ENCODE measurements at regions not wholly inside any gene's neighbourhood (a gene's known extent, or its start where the extent isn't known, plus 50 kb on each side); places are given as distances from the start of the nearest gene placed in this dataset.

DNA sequence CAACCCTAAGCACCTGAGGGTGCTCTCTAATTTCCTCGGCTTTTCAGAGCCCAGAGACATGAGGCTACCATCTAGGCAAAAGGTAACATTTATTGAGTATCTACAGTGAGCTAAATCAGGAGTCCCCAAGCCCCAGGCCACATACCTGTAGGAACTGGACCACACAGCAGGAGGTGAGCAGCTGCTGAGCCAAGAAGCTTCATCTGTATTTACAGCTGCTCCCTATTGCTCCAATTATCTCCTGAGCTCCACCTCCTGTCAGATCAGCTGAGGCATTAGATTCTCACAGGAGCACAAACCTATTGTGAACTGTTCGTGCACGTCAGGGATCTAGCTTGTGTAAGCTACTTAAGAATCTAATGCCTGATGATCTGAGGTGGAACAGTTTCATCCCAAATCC lies 70.2 kb downstream of the RND3 start:
- DNase-seq, result no peak

DNA sequence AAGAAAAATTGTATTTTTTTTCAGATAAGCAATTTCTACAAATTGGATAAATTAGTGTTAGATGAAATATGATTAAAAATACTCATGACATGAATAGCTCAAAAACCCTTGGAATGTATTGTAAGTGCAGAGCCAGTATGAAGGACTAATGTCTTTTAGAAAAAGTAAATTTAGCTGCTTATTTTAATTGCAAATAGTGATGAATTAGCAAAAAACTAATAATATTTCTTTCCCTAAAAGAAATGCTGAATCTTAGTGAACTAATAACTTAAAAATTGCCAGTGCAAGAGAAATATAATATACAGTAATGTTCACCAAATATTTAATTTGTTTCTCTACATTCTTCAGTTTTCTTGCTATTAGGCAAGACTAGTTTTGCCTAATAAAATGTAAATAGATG lies 72.4 kb downstream of the RND3 start:
- no peak for DNase-seq

DNA sequence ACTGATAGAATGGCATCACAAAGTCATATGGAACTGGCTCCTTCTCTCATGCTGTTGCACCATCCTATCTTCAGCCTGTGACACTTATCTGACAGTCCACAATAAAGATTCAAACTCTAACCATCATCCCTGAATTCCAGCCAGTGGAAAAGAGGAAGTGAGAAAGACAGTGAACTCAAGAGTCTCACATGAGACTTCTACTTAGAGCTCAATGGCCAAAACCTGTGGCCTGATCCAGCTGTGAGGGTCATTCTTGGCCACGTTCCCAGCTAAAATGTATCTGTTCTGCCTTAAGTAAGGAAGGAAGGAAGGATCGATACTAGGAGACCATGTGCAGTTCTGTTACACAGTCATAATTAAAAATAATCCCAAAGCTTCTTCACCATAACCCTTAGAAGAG lies 73.6 kb downstream of the RND3 start:
- DNase-seq, result no peak

DNA sequence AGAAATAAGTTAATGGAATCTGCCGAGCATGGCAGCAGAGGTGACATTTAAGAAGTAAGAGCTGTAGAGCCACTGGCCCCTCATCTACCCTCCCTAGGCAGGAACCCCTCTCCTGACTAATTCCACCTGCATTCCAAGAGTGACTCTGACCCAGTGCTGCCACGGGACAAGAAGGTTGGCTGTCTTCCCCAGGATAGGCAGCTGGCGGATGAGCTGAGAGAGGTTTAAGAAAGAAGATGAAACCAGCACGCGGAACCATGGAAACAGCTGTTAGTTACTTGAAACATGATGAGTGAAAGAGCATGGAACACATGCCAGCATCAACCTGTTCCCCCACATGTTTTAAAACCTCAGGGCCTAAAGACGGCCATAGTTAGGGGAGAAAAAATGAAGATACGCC lies 74.1 kb downstream of the RND3 start:
- no peak for DNase-seq

DNA sequence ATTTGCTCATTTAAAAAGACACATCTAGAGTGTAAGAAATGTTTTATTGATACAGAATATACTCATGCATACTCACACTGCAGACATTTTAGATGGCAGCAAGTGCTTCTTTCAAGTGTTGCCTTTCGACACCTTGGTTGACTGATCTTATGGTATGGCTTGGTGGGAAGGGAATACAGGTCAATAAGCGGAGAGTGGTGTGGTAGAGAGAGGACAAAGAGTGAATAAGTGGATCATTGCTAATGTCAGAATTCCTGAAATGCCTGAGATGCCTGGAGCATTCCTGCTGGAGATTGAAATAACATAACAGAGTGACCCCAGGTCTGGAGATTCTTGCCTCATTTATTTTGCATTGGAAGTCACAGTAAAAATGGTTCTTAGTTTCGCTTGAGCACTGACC lies 76.7 kb downstream of the RND3 start:
- peak; percentile 87 for DNase-seq

DNA sequence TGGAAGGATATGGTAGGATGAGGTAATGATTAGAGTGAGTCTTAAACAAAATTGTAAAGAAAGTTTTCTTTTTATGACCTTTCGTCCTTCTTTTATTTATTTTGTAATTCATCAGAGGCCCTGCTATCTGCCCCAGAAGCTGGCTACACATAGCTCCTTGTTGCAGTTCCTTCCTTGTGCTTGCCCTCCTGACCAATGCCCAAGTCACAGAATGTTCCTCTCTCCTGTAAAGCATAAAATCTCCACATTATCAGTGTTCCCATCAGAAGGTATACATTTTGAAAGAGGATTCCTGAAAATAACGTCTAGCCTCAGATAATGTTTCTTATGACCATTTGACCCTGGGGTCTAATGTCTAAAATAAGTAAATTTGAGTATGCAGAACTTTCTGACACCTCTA lies 78.3 kb downstream of the RND3 start:
- no peak for DNase-seq

DNA sequence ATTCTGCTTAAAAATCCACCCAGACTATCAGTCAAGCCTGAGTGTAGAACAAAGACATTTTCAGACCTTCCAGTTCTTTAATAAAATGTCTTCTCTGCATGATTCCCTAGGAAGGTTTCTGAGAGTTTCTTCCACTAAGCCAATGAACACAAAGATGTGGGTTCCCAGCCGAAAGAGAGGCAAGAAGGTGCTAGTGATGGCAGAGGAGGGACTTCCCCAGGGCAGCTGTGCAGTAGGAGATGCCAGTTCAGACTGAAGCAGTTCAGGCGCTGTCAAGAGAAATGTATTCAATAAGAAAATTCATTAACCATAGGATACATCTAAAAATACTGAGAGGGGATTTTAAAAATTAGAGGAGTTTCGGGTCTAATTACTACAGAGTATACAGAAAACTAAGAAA lies 83.3 kb downstream of the RND3 start:
- no peak for DNase-seq

DNA sequence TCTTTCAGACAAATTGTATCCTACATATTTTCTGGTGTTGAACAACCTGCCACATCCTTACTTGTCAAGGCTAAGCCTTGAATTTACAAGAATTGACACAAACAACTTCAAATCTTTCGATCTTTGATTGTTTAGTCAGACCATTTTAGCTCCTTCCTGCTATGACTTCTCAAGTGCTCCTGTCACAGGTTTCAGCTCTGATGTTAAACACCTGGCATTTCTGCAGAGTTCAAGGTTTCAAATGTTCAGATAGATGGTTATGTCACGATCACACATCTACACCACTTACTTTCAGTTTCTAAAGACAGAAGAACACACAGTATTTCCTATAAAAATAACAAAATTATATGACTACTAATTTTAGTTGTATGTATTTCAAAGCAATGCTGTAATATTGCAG lies 84.0 kb downstream of the RND3 start:
- DNase-seq, result no peak

DNA sequence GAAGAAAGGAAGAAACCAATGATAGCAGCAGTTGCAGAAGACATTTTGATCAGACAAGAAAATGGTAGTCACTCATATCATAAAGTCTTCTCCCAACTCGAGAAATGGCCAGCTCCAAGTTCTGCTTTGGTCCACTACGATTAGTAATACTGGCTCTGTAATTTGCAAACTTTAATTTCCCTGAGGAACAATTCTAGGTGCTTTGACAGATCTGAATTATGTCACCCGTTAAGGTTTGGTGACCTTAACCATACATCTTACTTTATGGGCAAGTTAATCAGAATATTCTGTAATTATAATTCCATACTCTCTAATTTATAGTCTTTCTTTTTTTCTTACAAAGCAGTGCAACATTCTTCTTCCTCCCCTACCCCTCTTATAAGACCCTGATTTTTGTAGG lies 84.5 kb downstream of the RND3 start:
- DNase-seq, result no peak

DNA sequence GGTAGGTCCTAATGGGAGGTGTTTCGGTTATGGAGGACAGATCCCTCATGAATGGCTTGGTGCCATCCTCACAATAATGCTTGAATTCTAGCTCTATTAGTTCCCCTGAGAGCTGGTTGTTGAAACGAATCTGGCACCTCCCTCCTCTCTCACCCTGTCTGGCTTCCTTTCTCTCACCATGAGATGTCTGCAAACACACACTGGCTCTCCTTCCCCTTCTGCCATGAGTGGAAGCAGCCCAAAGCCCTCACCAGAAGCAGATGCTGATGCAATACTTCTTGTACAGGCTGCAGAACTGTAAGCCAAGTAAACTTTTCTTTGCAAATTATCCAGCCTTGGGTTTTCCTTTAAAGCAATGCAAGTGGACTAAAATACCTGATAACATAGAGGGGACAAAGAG lies 86.6 kb downstream of the RND3 start:
- no peak for DNase-seq

DNA sequence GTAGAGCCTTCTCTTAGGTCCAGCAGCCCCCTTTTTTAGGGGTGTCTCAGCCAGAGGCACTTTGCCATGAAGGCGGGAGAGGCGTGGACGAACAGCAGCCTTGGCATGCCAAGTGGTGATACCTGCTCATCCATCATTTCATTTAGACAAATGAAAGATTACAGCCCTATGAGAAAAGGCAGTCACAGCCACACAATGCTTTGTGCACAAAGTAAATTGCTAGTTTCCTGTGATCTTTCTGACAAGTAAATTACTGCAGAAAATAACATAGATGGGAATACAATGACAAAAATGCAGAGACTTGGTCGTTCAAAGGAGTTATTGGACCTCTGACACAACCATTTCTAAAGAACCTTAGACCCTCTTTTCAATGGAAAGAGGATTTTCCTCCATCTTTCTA lies 94.9 kb downstream of the RND3 start:
- DNase-seq, result no peak

DNA sequence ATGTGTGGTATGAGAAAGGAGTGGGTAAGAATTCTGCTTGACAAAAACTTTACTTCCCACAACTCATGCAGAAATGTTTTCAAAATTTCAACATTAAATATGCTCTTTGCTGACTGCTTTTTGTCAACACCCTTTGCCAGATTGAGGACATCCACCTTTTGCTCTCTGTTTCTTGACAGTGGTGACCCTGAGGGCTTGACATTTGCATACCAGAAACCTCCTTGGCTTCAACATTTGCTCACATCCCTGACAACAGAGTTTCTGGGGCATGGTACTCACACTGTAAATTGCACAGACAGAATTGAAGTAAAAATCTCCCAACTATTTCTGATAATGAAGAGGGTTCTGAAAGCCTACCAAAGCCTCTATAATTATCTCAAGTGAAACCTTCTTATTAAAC lies 95.7 kb downstream of the RND3 start:
- no peak for DNase-seq

DNA sequence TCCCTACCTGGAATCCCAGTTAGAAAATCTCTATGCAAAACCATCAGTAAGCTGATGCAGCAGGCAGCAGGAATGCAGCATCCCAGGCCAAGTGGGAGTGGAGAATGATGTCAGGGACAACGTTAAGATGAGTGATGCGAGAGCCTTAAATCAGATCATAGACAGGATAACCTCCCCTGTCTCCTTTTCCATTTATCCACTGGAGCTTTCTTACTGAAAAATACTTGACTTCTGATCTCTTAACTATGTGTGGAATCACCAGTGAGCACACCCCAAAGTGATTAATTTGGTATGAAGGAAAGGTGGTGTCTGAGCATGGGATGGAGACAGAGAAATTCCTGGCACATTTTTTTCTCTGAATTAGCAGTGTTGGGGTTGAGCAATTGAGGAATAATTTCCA lies 98.0 kb downstream of the RND3 start:
- peak; percentile 79 for DNase-seq

DNA sequence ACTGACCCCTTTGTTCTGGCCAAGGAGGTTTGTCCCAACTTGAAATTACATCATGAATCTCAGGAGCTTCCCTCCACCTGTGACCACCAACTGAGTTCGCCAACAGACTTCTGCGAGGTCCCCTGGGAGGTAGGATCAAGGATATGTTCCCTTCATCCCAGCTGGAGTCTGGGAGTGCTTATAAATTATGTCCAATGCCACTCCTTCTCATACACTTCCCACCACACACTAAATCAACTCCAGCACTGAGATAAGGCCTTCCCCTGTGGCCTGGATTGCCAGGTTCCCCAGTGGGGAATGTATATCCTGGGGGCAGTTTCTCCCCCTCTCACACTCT lies 99.2 kb downstream of the RND3 start:
- peak; percentile 43 for DNase-seq

DNA sequence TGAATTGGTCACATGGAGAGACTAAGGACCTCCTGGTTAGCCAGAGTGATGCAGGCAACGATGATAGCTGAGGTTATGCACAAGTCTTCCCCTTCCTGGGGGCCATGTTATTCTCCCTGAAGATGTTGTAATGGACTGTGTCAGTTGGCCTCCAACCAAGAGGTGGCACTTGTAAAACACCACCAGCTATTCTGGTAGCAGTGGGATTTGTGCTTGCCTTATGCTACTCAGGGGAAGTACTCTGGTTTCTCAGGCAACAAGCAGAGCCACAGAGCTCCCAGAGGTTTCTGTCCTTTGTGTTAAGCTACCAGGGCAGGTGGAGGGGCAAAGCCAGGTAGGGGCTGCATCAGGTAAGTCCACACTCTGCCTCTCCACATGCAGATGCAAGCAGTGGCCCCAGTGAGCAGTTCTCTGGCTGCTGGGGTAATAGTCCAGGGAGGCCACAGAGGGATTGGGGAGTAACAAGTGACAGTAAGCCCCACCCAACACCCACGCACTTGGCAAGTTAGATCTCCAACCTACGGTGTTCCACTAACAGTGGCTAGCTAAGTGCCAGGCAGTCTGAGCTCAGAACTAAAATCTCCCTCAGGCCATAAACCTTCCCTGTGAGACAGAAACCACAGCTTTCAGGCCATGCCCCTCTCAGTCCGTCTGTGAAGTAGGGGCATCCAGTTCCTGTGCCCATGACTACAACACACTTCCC lies 99.7 kb downstream of the RND3 start:
- no peak for DNase-seq

DNA sequence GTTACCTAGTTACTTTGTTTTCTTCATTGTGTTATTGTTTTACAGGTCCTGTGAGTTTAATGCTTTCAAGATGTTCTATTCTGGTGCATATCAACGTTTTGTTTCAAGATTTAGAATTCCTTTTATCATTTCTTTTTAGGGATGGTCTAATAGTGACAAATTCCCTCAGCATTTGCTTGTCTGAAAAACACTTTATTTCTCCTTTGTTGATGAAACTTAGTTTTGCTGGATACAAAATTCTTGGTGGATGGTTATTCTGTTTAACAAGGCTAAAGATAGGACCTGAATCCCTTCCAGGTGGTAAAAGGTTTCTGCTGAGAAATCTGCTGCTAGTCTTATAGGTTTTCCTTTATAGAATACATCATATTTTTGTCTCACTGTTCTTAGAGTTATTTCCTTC lies 102.3 kb downstream of the RND3 start:
- DNase-seq, result no peak

DNA sequence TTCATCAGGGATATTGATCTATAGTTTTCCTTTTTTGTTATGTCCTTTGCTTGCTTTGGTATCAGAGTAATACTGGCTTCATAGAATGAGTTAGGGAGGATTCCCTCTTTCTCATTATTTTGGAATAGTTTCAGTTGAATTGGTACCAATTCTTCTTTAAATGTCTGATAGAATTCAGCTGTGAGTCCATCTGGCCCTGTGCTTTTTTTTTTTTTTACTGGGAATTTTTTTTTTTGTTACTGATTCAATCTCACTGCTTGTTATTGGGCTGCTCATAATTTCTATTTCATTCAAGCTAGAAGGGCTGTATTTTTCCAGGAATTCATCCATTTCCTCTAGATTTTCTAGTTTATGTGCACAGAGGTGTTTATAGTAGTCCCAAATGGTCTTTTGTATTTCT lies 103.9 kb downstream of the RND3 start:
- DNase-seq, result no peak

DNA sequence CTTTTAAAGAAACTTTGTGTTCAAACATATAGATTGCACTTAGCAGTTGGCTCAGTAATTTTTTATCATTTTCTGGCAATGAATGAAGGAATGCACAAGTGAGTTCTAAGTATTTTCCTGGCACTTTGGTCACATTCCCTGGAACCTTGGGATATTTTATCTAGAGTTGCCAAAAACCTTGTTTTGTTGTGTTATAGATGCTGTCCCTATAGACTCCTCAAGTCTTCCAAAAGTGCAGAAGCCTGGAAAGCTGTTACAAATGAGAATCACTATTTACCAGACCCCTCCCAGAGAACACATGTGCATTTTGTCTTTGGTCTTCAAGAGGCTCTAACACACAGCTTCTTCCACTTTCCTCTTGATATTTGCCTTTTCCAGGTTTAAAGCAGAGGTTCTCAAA lies 108.3 kb downstream of the RND3 start:
- DNase-seq, result no peak

DNA sequence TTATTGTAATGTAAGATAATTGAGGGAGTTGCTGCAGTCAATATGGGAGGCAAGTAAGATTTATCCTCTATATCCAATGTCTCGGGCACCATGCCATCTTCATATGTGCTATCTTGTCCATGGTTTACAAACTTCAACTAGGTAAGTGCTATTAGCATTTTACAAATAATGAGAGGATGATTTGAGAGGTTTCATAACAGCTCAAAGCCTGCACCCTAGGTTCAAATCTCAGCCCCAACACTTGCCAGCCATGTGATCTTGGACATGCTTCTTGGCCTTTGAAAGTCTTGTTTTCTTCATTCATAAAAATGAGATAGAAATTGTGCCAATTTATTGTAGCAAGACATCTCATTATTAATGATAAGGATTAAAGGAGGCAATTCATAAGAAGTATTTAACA lies 108.8 kb downstream of the RND3 start:
- DNase-seq, result no peak

DNA sequence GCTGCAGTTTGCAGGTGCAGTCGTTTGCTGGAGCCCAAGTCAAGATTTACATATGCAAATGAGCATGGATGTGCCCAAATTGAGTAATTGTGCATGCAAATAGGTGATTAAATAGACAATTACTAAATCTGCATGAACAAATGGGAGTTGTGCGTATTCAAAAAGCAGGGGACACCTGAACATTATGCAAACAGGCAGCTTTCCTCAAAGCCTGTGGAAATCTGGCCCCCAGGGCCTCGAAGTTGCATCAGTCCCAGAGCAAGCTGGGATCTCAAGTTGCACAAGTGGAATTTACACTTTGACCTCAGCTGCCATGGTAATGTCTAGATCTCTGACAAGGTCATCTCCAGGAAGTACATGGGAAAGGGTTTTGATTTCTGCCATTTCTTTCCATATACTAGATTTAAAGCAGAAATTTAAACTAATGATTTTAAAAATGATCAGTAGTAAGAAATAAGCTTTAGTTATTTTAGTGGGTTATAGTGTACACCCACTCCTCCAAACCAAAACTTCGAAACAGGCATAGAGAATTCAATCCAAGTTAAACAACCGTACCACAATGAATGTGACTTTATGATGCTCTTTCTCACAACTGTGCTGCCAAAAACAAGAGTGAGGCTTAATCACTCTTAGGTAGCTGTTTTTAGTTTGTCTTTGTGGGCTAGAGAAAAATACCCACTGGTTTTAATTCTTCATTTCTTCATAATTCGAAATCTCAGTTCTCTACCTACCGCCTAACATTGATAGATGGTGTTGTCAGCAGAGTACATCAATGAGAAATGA lies 110.7 kb downstream of the RND3 start:
- no peak for DNase-seq

DNA sequence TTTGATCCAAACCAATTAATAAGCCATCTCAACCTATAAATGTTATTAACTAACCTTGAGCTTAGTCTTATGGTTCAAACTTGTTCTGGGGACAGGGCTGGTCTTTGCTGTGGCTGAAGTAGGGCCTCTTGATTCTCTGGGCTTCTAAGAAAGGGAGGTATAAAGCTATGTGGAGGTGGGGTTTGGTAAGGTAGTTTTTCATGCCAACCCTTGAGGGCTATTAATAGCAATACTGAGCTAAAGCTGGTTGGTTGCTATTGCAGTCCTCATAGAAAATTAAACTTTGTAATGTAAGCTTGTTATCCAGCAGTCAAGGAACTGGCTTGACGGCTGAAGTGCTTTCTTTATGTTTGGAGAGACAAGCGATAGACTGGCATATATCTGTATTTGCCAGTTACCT lies 112.1 kb downstream of the RND3 start:
- DNase-seq, result no peak

DNA sequence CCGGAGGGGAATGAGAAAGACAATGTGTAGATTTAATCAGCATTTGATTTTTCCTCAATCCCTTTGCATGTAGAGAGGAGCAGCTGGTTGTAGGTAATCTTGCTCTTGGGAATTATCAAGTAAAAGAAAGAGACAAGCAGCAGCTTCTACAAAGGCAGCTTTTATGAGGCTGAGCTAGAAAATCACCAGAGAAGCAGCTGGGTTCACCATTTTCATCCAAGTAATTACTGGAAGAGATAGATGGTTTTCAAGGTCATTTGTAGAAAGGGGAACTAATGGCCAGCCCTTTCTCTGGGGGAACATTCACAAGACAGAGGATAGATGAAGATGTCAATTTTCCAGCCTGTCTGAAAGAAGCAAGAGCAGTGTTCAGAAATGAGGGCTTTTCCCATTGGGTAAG lies 113.0 kb downstream of the RND3 start:
- DNase-seq, result no peak

DNA sequence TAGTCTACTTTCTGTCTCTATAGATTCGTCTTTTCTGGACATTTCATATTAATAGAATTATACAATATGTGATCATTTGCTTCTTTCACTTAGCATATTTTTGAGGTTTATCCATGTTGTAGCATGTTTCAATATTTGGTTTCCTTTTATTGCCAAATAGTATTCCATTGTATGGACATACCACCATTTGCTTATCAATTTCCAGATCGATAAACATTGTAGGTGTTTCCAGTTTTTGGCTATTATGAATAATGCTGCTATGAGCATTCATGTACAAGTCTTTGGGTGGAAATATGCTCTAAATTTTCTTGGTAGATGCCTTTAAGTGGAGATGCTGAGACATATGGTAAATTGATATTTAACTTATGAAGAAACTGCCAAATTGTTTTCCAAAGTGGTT lies 114.1 kb downstream of the RND3 start:
- DNase-seq, result no peak

DNA sequence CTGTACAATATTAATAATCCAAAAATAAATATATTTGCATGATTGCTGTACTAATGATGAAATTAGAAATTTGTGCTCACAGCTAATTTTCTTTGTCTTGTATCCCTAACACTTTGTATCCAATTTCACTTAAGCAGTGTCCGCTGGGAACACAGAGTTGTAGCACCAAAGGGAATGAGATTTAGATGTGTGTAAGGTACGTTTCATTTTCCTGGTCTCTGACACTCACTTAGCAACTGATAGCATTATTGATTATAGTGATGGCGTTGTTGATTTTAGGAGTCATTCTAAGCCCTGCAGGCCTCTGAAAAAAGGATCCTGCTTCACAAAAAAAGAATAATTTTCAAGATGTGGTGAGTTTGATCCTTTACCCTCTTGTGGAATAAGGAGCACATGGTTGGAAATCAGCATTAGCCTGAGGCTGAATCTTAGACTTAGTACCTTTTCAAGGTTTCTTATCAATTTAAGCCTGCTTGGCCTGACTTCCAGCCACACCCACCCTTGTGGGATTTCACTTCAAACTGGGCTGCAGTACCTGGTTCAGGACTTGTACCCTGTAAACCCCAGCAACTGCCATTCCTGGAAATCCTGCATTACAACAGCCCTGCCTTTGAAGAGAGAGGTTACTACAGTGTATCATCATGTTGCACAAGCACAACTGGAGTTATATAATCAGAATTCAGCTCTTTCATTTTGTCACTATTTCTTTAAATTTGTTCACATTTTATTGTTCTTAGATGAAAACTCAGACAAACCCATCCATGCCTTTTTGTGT lies 116.2 kb downstream of the RND3 start:
- no peak for DNase-seq
